Mesodermal cell (in vitro differentiated cells): ENCODE measurements at regions not wholly inside any gene's neighbourhood (a gene's known extent, or its start where the extent isn't known, plus 50 kb on each side); places are given as distances from the start of the nearest gene placed in this dataset.
"Not testable (repeated sequence)": the region's sequence is repeated elsewhere in the genome, so short reads cannot be mapped to it uniquely, and the experiment has no call there.

Experiments
- H3K27ac ChIP-seq: 2 replicates; pipeline ENCODE4 v1.7.0; 2013; ENCODE audit warnings: mild to moderate bottlenecking, low read depth, low read length, moderate library complexity; ENCODE audit not compliant: severe bottlenecking
- H3K36me3 ChIP-seq: 2 replicates; pipeline ENCODE4 v1.7.1; 2013; ENCODE audit warnings: mild to moderate bottlenecking, low read length, moderate library complexity; ENCODE audit not compliant: control insufficient read depth, insufficient read depth
- H3K4me1 ChIP-seq: one replicate; pipeline ENCODE4 v1.7.1; 2013; ENCODE audit warnings: mild to moderate bottlenecking, low read length; ENCODE audit not compliant: insufficient read depth, control insufficient read depth, poor library complexity, severe bottlenecking
- H3K4me3 ChIP-seq: 2 replicates; pipeline ENCODE4 v1.7.0; 2013; ENCODE audit warnings: low read length, control low read depth, mild to moderate bottlenecking; ENCODE audit not compliant: insufficient read depth, poor library complexity, severe bottlenecking; ENCODE audit errors: extremely low read depth
- H3K9me3 ChIP-seq: 2 replicates; pipeline ENCODE4 v1.7.1; 2013; ENCODE audit warnings: mild to moderate bottlenecking, low read length, moderate library complexity; ENCODE audit not compliant: control insufficient read depth
- WGBS, 2 experiments: methylation state at CpG; one replicate each; pipeline ENCODE4 v1.1.5; 2013; ENCODE audit warnings: missing lambda C conversion rate in 2 of 2; ENCODE audit not compliant: insufficient coverage in 2 of 2; 5-methylcytosine and 5-hydroxymethylcytosine counted together

DNA sequence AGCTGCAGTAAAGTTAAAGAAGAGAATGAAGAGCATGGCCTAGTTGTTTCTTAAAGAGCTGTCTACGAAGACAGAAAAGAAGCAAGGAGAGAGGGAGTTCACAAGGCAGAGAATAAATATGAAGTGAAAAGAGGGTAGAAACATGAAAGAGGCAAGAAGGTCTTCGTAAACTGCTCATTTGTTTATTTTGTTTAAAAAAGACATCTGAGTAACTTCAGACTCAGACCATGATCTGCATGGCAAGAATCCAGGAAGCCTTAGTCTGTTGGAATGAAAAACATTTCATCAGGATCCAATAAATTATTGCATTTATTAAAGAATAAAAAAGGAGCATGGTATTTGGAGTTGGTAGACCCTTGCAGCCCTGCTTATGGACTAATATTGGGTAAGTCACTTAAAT lies 151.1 kb downstream of the SEM1 start:
- Histone ChIP-seq H3K36me3 (no peaks in the 10 kb centered on the region), H3K4me1 (no peaks in the 10 kb centered on the region), H3K9me3 (no peaks in the 10 kb centered on the region), H3K27ac (no peak overlapping the region), H3K4me3 (no peak overlapping the region)
- 87 to 94% methylated on average over 1 to 2 of the region's 2 CpGs for WGBS, 2 experiments

DNA sequence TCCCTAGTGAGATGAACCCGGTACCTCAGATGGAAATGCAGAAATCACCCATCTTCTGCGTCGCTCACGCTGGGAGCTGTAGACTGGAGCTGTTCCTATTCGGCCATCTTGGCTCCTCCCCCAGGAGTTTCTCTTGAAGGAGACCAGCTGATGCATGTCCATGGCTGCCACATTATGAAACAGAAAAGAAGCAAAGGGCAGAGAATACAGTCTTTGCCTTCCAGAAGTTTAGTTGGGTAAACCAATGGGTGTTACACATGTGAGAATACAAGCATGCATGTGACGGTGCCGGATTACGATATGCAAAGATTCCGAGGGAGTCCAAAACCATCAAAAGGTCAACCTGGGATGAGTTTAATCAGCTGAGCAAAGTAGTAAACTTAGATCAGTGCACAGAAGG lies 151.6 kb downstream of the SEM1 start:
- H3K27ac ChIP-seq: no peak overlapping the region
- H3K9me3 ChIP-seq: no peaks in the 10 kb centered on the region
- H3K4me3 ChIP-seq: no peak overlapping the region
- H3K36me3 ChIP-seq: no peaks in the 10 kb centered on the region
- H3K4me1 ChIP-seq: no peaks in the 10 kb centered on the region
- 95 to 97% methylated on average over 4 to 5 of the region's 9 CpGs for WGBS, 2 experiments

DNA sequence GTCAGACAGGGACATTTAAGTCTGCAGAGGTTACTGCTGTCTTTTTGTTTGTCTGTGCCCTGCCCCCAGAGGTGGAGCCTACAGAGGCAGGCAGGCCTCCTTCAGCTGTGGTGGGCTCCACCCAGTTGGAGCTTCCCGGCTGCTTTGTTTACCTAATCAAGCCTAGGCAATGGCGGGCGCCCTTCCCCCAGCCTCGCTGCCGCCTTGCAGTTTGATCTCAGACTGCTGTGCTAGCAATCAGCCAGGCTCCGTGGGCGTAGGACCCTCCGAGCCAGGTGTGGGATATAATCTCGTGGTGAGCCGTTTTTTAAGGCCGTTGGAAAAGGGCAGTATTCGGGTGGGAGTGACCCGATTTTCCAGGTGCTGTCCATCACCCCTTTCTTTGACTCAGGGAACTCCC lies 152.0 kb downstream of the SEM1 start:
- H3K4me3 ChIP-seq: not testable (repeated sequence)

DNA sequence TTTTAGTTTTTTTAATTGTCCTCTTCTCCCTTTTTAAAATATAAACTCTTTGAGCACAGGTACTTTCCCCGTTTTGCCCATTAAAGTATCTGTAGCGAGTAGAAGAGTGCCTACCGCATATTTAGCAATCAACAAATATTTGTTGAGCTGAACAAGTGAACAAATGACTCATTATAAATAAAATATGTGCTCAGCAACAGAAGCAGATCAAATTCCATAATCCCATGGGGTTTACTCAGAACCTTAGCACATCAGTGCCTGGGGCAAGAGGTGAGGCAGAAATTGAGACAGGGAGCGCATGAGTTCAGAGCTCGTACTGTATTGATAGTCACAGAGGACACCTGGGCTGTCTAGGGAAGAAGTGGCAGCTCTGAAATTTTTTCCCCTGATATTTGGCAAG lies 161.0 kb downstream of the SEM1 start:
- WGBS, 2 experiments: 88 to 93% methylated on average over 2 to 3 of the region's 5 CpGs
- H3K4me3 ChIP-seq: no peak overlapping the region
- H3K27ac ChIP-seq: no peak overlapping the region
- H3K36me3 ChIP-seq: no peaks in the 10 kb centered on the region
- no peaks in the 10 kb centered on the region for H3K9me3 ChIP-seq
- H3K4me1 ChIP-seq: no peaks in the 10 kb centered on the region

More for the DNA sequence above, 152.0 kb downstream of the SEM1 start:
- WGBS, 2 experiments: 60 to 67% methylated on average over 1 to 7 of the region's 13 CpGs
- not testable (repeated sequence) for H3K36me3 ChIP-seq, H3K9me3 ChIP-seq, H3K4me1 ChIP-seq, H3K27ac ChIP-seq

DNA sequence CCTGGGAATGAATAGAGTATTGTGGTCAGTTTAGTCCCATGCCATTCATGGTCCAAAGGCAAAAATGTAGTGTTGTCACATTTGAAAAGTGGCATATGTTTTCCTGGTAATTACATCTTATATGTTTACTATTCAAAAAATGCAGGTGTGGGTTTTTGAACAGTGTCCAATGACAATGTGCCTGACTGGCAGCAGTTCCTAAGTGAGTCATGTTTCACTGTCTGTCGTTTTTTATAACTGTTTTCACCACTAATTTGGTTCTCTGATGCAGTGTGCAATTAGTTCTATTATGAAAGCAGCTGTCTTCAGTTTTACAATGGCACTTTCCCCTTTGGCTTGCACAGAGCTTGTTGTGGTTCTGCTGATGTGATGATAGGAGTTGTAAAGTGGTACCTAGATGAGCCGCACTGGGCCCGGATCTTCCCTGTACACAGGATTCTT lies 162.3 kb downstream of the SEM1 start:
- Histone ChIP-seq H3K27ac (no peak overlapping the region), H3K4me3 (no peak overlapping the region), H3K4me1 (no peaks in the 10 kb centered on the region), H3K9me3 (no peaks in the 10 kb centered on the region), H3K36me3 (no peaks in the 10 kb centered on the region)
- 90% methylated on average over 3 of the region's 3 CpGs; no CpG with 5 or more reads in 1 of the 2 experiments for WGBS, 2 experiments

DNA sequence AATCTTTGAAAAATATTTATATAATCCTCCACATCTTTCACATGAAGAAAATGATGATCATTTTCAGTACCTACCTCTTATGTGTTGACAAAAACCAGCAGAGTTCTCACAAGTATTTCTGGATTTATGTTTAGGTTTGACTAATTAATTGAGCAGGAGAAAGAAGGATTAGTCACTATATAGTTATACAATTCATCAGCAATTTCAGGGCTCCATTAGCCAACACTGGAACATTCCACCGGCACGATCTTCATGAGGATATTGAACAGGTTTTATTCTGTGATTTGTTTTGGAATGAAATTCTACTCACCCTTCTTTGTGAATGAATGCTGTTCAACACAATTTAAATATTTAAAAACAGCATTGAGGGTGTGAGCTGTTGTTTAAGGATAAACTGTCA lies 163.2 kb downstream of the SEM1 start:
- Histone ChIP-seq H3K4me1 (no peaks in the 10 kb centered on the region), H3K4me3 (no peak overlapping the region)

DNA sequence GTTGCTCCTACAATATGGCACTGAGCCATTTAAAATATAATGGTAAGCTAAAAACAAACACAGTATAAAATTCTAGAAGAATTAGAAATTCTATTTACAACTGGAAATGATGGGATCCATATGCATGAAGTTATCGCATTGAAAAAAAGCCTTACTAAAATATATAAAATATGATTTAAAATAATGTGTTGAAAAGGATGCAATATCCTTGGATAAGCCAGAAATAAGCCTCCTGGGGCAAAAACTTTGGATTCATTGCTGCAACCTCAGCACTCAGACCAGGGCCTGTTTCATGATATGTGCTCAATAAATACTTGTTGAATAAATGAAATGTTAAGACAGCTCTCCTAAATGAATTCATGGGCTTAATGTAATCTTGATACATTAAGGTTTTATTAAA lies 170.2 kb downstream of the SEM1 start:
- no peak overlapping the region for H3K27ac ChIP-seq
- WGBS, 2 experiments: no CpG with 5 or more reads among the region's 1 CpG
- no peaks in the 10 kb centered on the region for H3K36me3 ChIP-seq
- H3K9me3 ChIP-seq: no peaks in the 10 kb centered on the region
- no peak overlapping the region for H3K4me3 ChIP-seq
- H3K4me1 ChIP-seq: no peaks in the 10 kb centered on the region

More for the DNA sequence above, 163.2 kb downstream of the SEM1 start:
- Histone ChIP-seq H3K36me3 (no peaks in the 10 kb centered on the region), H3K9me3 (no peaks in the 10 kb centered on the region), H3K27ac (no peak overlapping the region)
- no CpG with 5 or more reads among the region's 2 CpGs for WGBS, 2 experiments

DNA sequence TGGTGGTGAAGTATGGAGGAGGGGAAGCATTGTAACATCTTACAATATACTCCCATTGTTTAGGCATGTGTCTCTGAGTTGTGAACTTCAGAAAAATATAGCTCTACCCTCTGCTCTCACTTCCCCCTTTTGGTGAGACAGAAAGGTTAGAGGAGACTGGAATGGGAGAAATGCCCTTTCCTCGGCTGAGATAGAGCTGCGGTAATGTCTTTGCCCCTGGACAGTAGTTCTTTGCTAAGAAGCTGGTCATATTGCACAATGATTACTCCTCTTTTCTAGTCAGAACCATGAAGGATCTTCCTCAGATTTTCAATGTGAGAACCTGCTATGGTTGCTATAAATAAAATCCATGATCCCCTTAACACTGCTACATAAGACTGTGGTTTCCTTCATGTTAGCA lies 171.0 kb downstream of the SEM1 start:
- Histone ChIP-seq H3K9me3 (no peaks in the 10 kb centered on the region), H3K4me1 (no peaks in the 10 kb centered on the region), H3K36me3 (no peaks in the 10 kb centered on the region), H3K27ac (no peak overlapping the region), H3K4me3 (no peak overlapping the region)
- no CpG with 5 or more reads among the region's 2 CpGs for WGBS, 2 experiments

DNA sequence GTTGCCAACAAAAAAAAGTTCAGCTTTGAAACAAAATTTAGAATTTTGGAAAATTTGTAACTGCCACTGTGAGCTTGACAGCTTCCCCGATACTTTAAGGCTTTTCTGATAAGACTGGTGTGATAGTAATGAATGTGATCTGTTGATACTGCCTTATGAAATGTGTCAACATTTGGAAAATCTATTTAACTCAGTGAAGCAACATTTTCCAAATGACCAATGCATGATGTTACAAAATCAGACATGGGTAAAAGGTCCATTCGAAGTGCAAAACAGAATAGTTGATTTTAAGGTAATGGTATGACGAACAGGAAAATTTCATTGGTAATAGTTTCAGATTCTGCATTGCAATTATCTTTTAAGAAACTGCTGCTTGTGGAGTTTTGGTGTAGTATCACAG lies 175.4 kb downstream of the SEM1 start:
- 67% methylated on average over 1 of the region's 3 CpGs; no CpG with 5 or more reads in 1 of the 2 experiments for WGBS, 2 experiments
- no peaks in the 10 kb centered on the region for H3K4me1 ChIP-seq
- H3K4me3 ChIP-seq: no peak overlapping the region
- H3K9me3 ChIP-seq: no peaks in the 10 kb centered on the region
- H3K27ac ChIP-seq: no peak overlapping the region
- H3K36me3 ChIP-seq: no peaks in the 10 kb centered on the region

DNA sequence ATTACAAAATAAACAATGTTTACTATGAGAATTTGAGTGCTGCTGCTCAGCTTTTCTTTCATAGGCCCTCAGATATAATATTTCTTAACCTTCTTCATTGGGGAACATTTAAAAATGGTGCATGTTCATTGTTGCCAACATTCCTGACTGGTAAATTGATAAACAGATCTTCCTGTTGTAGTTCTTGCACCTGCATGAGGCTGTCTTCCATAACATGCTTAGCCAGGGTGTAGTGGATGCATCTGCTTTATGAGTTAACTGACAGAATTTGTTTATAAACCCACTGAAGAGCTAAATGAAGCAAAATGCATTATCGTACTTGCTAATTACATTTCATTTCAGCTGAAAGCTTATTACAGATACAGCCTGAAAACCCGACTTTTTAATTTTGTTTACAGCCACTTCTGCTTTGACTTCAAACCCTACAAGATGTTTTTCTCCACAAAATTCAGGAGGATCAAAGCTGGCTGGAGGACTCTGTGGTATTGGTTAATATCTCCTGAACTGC lies 177.2 kb downstream of the SEM1 start:
- H3K4me1 ChIP-seq: no peaks in the 10 kb centered on the region
- no peak overlapping the region for H3K4me3 ChIP-seq
- H3K36me3 ChIP-seq: no peaks in the 10 kb centered on the region
- no peaks in the 10 kb centered on the region for H3K9me3 ChIP-seq
- H3K27ac ChIP-seq: no peak overlapping the region
- WGBS, 2 experiments: 83 to 87% methylated on average over 2 of the region's 2 CpGs

DNA sequence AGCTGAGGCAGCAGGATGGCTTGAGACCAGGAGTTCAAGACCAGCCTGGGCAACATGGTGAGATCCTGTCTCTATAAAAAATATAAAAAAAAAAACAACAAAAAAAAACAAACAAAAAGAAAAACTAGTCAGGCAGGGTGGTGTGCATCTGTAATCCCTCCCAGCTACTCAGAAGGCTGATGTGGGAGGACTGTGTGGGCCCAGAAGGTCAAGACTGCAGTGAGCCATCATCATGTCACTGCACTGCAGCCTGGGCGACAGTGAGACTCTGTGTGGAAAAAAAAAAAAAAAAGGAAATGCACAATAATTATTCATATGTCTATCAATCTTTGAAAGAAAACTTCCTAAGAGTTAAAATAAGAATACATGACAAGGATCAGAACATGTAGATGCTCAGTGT lies 178.3 kb downstream of the SEM1 start:
- Histone ChIP-seq H3K36me3 (no peaks in the 10 kb centered on the region), H3K4me1 (no peaks in the 10 kb centered on the region), H3K27ac (no peak overlapping the region), H3K9me3 (no peaks in the 10 kb centered on the region), H3K4me3 (no peak overlapping the region)
- WGBS, 2 experiments: no CpG with 5 or more reads among the region's 1 CpG
